T-helper 1 cell treated with Interleukin-12 subunit alpha and Interleukin-12 subunit beta and Interleukin-4 antibody, amounts not matched to agents 30 ng/mL and 1 ng/mL, for 36 hours (primary cell): ENCODE measurements at regions not wholly inside any gene's neighbourhood (a gene's known extent, or its start where the extent isn't known, plus 50 kb on each side); places are given as distances from the start of the nearest gene placed in this dataset.
"Not testable (repeated sequence)": the region's sequence is repeated elsewhere in the genome, so short reads cannot be mapped to it uniquely, and the experiment has no call there.

Experiments used
- intact Hi-C: fragments of 100-400 bp; cut with micrococcal nuclease; formaldehyde crosslinking; loops from one replicate; pipeline ENCODE4 v1.15.1; 2024

- intact Hi-C loops = no loop called here
Measured at GRCh38 chr3:137295336-137295735, 337.6 kb downstream of the IL20RB start.

DNA sequence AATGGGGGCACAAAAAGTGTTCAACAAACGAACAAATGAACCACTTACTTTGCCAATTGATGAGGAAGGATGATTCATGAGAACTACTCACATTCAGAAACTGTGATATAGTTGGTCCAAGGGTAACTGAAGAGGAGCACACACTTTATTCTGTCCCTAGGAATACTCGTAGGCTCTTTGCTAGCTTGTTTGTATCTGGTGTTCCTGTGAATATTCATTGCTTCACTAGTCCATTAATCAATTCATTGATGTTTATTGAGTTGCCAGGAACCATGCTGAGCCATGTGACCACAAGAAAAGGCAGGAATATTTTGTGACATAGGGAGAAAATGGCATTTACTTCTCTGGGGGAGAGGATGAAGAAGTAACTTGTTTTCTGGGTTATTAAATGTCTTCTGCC lies 338.3 kb downstream of the IL20RB start:
- intact Hi-C loops = no loop called here

DNA sequence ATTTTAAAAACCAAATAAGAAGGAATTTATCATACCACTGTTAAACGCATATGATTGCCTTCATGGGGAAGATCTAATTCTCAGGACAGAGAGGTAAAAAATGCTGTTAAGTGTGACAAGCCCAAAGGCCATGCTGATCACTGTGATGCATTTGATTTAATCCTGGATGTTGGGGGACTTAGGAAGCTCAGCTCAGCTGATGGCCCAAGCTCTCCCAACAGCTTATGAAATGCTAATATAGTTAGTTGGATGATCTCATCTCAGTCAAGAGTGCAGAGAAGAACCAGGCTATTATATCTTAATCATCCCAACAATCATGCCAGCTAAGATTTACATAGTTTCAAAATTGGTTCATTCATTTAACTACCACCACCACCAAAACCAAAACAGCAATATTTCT lies 340.0 kb downstream of the IL20RB start:
- intact Hi-C loops = no loop called here

DNA sequence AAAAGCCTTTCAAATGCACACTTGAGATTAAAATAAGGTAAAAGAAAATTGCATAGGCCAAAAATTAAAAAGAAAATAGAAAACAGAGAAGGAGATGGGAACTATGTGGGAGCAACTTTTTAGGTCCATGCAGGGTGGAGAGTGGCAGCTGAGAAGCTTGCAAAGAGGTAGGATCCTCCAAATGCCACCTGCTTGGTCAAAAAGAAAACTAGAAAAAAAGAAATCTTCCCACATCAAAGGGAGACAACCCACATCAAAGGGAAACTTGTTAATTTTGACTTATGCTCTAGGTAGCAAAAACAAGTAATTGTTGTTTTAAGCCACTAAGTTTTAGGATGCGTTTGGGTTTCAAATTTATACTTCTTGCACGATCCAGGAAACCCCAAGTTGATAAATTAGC lies 342.9 kb downstream of the IL20RB start:
- intact Hi-C loops = no loop called here

- intact Hi-C loops = no loop called here
Measured at GRCh38 chr3:137304313-137305056, 346.7 kb downstream of the IL20RB start.

DNA sequence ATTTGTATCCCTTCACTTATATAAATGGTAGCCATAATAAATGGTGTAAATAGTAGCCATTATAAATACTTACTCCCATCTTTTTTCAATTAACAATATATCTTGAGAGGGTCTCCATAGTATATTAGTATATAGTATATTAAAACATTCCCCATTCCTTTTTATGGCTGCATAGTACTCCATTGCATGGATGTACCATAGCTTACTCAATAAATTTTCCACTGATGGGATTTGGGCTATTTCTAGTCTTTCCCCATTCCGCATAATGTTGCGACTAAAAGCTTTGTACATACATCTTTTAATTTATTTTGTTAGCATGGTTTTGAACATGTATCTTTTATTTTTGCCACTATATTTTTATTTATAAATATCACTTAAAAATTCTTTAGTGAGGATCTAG lies 366.3 kb downstream of the IL20RB start:
- intact Hi-C loops = no loop called here

DNA sequence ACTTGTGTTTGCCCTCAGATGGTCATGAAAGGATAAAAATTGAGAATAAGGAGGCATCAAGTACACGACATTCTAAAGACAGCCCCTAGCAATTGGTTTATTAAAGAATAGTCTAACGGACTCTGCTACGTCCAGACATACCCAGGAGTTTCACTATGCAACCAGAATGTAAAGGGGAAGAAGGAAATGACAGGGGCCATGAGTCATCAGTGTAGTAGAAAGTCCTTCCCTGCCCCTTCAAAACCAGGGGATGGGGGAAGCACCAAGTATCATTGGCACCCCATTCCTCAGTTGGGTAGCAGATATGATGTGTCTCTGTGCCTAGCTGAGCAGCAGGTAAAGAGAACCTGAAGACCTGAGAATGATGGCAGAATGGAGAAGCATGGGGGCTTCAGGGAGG lies 367.4 kb downstream of the IL20RB start:
- intact Hi-C loops = no loop called here

GRCh38 chr3:137325934-137326333 lies 368.2 kb downstream of the IL20RB start:
- intact Hi-C loops = no loop called here

DNA sequence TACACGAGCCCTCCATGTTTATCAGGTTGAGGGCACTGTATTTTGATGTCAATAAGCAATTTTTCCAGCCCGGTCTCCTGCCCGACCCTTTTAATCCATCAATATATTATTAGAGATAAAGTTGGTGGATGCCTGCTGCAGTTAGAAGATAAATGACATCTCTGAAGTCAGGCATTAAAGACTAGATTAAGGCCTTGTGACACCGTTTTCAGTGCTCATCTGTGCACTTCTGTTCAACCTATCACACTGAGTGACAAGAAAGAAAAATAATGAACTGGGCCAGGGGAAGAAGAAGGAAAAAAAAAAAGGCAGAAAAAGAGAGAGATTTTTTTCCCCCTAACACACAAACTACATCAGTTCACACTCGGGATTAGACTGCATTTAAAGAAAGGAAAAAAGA lies 371.8 kb downstream of the IL20RB start:
- intact Hi-C loops = no loop called here

- intact Hi-C loops = no loop called here
Measured at GRCh38 chr3:137330246-137330645, 372.5 kb downstream of the IL20RB start.

- intact Hi-C loops = no loop called here
Measured at GRCh38 chr3:137332297-137332696, 374.5 kb downstream of the IL20RB start.

DNA sequence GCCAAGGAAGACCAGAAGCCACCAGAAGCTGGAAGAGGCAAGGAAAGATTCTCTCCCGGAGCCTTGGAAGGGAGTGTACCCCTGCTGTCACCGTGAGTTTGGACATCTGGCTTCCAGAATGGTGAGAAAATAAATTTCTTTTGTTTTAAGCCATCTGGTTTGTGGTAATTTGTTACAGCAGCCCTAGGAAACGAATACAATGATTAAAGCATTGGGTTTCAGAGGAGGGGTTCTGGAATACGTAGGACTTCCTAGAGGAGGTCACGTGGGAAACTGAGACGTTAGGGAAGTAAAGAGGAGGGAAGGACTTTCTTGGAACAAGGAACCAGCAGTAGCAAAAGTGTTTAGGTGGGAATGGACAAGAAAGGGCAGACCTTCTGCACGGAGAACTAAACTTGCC lies 377.7 kb downstream of the IL20RB start:
- intact Hi-C loops = no loop called here

- intact Hi-C loops = not testable (repeated sequence)
Measured at GRCh38 chr3:137338400-137338799, 380.6 kb downstream of the IL20RB start.

GRCh38 chr3:137343283-137343682 lies 385.5 kb downstream of the IL20RB start:
- intact Hi-C loops = no loop called here

GRCh38 chr3:137347132-137347531 lies 389.3 kb downstream of the IL20RB start:
- intact Hi-C loops = no loop called here

DNA sequence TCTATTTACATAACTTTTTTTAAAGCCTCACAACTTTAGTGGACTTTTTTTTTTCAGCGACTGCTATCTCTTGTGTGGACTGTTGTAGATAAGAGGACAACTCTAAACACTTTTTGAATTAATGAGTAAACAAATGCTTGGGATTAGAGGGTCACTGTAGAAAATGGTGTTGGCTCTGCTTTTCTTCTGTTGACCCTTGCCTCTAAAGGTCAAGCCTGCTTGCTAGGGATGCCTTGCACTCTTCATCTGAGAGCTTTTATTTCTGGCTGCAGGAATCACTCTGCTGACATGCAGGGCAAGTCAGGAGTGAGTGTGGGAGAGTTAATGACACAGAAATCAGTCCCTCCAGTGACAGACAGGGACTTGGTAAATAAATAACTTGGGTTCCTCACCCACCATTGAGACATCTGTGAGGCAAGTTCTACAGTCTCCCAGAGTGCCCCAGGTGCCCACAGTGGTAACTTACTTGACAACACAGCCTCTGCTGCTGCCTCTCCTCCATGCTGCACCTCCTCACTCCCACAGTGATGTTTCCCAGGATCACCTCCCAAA lies 390.1 kb downstream of the IL20RB start:
- intact Hi-C loops = no loop called here

GRCh38 chr3:137348936-137349335 lies 391.2 kb downstream of the IL20RB start:
- intact Hi-C loops = no loop called here

- intact Hi-C loops = no loop called here
Measured at GRCh38 chr3:137349557-137350348, 392.0 kb downstream of the IL20RB start.

GRCh38 chr3:137360531-137361201 lies 402.9 kb downstream of the IL20RB start:
- intact Hi-C loops = no loop called here

DNA sequence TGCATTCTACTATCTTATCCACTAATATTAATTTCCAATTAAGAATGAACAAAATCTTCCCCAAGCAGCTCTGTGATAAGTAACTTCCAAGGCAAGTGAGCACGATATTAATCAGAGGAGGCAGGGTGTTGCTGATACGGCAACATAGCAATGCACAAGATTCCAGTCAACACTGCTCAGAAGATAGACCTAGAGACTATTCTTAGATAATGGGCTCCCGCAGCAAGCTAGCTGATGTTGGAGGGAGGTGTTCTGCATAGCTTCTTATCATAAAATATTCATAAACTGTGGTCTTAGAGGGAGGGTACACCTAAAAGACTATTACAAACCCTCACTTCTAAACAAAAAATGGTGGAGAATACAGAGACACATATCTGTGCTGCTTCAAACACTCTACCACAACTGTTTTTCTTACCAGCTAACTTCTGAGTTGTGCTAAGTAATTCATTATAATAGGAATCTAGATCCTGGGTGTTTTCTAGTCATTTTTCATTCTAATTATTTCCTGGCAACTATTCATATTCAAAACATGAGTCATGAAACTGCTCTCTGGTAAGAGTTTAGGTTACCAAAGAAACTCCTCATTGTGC lies 382.0 kb upstream of the SOX14 start:
- intact Hi-C loops = no loop called here

DNA sequence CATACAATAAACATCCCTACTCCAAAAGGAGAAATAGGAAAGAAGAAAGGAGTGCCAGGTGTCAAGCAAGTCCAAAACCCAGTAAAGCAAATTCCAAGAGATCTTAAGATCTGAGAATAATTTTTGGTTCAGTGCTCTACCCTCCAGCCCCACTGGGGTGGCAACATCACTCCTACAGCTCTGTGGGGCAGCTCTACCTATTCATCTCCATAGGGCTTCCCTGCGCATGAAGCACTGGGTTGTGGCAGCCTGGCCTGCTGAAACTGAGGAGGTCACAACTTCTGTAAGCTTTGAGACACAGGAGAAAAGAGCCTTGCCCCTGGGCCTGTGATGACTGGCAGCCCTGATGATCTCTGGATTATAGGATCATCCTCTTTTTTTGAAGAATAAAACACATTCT lies 378.2 kb upstream of the SOX14 start:
- intact Hi-C loops = no loop called here

DNA sequence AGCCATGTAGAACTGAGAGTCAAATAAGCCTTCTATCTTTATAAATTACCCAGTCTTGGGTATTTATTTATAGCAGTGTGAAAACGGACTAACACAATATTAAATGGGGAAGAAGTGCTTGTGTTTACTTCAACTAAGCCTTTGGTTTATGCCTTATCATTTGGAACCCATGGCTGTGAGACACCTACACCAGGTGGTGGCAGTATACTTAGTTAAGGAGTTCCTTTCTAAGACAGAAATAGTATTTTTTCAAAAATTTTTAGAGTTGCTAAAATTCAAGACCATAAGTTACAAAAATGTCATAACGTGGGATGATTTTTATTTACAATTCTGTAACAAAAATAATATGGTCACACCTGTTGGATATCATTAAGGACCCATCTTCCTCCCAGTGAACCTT lies 354.5 kb upstream of the SOX14 start:
- intact Hi-C loops = no loop called here
